ENCODE measurements at regions not wholly inside any gene's neighbourhood (a gene's known extent, or its start where the extent isn't known, plus 50 kb on each side); places are given as distances from the start of the nearest gene placed in this dataset.
"Not testable (repeated sequence)": the region's sequence is repeated elsewhere in the genome, so short reads cannot be mapped to it uniquely, and the experiment has no call there.

DNA sequence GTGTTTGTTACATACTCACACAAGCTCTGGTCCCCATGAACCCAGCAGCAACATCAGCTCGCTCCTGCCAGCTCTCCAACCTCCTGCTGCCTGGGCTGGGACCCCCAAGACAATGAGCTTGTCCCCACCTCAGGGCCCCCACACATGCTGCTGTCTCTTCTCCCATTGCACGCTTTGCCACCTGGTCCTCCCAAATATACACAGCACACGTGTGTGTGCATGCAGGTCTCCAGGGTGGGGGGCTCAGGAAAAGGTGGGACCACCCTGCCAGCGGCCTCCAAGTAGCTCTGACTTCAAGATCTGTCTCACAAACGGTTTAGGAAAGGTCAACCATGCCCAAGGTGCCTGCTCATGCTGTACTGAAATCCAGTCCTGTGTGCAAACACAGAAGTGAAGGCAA, 68.1 kb upstream of the CCND1 start:
- no peak for DNase-seq

DNA sequence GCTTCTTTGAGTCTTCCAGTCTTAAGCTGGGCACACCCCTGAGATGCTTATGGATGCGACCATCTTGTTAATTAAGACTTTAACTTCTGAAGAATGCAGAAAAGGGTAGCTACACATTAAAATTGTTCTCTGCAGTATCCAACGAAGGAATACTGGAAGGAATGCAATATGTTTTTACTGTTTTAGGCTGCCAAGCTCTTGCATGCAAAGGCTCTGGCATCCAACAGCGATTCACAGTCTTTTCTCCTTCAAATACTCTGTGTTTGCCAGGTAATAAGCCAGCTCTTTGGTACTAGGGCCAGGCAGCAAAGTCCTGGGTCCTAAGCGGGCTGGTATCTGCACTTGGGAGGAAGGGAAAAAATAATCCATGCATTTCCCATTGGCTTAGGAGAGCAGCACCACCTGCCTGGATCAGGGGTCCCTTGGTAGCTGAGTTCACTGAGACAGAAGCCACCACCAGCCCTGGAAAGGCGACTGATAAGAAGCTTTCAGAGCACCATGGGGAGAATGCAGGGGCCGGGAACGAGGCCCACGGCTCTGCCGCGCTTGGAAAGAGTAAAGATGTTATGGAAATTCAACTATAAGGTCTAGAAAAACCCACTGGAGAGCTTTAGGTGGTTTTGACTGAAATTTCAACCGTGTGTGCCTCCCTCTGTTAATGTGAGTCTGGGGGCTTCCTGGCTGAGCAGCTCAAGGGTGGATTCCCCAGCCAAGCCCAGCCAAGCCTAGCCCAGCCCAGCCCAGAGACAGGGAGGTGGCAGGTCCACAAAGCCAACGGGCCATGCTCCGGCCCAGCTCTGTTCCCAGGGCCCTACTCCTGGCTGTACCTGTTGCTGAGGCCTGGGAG, 67.0 kb upstream of the CCND1 start:
- DNase-seq = no peak

- DNase-seq = no peak
Measured at GRCh38 chr11:69574608-69575255, 66.2 kb upstream of the CCND1 start.

GRCh38 chr11:69575296-69576068, 65.5 kb upstream of the CCND1 start:
- no peak for DNase-seq

DNA sequence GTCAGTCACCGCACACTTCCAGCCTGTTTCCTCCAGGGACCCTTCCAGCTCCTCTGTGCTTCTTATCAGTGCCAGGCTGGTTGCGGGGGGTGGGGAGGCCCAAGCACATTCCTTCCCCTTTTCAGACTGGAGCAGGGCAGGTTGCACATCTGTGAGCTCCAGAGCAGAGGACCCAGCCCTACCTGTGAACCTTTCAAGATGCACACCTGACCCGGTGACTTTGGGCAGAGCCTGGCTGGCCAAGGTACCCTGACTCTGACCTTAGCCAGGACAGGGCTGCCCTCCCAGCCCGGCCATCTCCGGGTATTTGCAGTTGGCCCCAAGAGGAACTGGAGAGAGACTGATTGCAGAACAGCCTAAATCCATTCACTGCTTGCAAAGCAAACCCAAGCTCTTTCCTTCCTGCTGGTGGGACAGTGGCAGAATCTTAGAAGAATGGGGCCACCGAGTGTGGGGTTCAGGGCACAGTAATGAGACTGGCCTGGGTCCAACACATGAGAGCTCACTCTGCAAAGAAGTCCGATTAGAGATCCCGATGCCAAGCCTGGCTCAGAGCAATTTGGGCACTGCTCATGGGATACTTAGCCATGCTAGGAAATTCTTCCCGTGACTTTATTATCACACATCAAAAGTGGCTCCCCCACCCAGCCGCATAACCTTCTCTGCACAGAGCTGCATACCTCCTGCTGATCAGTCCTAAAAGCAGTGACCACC, 64.7 kb upstream of the CCND1 start:
- DNase-seq = no peak

DNA sequence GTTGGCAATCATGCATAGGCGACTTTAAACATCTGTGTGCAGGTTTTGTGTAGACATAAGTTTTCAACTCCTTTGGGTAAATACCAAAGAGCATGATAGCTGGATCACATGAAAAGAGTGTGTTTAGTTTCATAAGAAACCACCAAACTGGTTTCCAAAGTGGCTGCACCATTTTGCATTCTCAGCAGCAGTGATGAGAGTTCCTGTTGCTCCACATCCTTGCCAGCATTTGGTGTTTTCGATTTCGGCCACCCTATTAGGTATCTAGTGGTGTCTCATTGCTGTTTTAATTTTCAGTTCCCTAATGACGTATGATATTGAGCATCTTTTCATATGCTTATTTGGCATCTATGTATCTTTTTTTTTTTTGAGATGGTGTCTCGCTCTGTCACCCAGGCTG, 62.8 kb upstream of the CCND1 start:
- no peak for DNase-seq

- DNase-seq = no peak
Measured at GRCh38 chr11:69580529-69580928, 60.4 kb upstream of the CCND1 start.

DNA sequence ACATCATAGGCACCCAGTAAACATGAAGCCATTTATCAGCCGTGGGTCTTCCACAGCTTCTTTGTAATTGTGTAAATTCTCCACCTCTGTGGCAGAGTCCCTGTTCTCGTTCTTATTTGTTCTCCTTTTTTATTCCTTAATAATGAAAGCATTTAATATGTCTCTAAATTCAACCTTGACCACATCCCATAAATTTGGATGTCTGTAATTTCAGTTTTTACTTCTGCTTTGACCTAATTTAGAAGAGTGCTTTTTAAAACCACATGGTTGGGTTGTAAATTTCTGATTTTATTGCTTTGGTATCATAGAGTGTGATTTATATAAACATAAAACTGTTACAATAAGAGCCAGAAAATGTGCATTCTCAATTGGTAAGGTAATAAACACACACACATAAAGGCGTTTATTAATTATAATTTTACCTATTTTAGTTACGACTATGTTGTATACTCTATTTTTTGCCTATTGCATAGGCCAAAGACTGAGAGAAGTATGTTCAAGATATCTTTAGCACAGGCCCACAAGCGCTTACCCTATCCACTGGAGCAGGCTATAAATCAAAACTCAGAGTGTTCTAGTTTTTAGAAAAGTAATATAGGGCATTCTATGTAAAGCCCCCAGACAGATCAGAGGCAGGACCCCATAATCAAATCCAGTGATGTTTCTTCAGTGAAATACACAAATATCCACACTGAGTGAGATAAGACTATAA, 58.0 kb upstream of the CCND1 start:
- no peak for DNase-seq

GRCh38 chr11:69584160-69584559, 56.8 kb upstream of the CCND1 start:
- no peak for DNase-seq

GRCh38 chr11:69585385-69585784, 55.6 kb upstream of the CCND1 start:
- no peak for DNase-seq

DNA sequence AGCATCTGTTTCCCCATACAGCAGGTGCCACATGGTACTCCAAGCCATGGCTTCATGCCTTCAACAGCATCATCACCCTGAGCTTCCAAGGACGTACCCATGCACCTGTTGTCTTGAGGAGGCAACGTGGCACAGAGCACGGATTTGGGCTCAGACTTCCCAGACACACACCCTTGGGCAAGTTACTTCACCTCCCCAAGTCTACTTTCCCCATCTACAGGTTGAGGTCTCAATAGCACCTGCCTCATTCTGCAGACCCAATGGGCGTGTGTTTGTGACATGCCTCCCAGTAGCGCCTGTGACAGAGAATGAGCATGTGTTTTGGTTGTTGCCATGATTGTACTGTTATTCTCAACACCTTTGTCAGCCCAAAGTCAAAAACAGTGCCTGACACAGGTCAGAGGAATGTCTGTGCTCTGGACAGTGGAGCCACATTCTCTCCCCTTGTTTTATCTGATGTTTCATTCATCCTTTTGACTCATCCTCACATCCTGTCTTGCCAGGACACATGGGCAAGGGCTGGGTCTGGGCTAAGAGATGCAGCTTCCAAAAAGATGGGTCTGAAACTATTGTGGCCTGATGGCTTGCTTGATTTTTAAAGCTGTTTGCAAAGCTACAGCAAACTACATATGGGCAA, 53.4 kb upstream of the CCND1 start:
- no peak for DNase-seq

DNA sequence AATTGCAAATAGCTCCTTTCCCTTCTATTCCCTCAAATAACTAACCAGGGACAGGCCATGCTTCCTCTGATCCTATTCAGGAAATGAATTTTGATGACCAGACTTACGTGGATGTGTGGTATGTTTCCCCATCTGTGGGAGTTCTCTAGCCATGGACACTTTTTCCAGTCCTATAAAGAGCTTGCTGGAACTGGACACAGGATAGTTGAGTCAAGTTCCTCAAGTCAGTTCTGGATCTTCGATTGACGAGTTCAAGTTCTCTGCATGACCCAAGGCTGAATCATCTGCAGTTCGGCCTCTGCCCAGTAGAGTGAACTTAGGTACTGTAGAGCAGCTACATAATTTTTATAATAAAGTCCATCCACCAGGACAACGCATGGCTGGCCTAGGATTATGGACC, 52.7 kb upstream of the CCND1 start:
- DNase-seq = no peak

DNA sequence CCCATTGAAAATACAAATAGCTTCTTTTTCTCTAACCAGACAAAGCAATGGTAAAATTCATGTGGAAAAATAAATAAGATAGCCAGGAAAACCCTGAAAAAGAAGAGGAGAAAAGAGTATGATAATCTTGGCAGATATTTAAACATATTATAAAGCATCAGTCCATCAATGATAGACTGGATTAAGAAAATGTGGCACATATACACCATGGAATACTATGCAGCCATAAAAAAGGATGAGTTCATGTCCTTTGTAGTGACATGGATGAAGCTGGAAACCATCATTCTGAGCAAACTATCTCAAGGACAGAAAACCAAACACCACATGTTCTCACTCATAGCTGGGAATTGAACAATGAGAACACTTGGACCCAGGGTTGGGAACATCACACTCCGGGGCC, 50.9 kb upstream of the CCND1 start:
- not testable (repeated sequence) for DNase-seq

All from stimulated activated CD8-positive, alpha-beta memory T cell treated with anti-CD3 and anti-CD28 coated beads, Interleukin-4, amount 100 ng/mL, for 48 hours (primary cell).